MV-4-11 (cell line): ENCODE measurements at regions not wholly inside any gene's neighbourhood (a gene's known extent, or its start where the extent isn't known, plus 50 kb on each side); places are given as distances from the start of the nearest gene placed in this dataset.

Source experiments
- DNase-seq: peaks from one replicate; lab custom pipeline; 2025; lab: John Stamatoyannopoulos, UW

DNA sequence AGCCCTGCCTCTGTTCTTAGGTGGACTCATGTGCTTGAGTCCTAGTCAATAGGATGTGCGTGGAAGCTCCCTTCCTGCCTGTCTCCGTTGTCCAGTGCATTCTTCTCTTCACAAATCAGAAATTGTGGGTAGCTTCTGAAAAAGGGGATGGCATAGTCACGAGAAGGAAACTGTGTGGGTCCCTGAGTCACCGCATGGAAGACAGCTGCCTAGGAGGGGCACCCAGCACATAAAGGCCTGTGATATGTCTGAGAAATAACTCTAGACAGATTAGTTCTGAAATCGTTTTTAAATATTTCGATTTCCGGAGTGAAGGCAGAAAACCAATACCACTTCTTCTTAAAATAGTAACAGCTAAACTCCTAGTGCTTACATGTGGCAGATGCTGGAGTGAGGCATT, 974.4 kb downstream of the BCL11B start:
- DNase-seq = no peak

DNA sequence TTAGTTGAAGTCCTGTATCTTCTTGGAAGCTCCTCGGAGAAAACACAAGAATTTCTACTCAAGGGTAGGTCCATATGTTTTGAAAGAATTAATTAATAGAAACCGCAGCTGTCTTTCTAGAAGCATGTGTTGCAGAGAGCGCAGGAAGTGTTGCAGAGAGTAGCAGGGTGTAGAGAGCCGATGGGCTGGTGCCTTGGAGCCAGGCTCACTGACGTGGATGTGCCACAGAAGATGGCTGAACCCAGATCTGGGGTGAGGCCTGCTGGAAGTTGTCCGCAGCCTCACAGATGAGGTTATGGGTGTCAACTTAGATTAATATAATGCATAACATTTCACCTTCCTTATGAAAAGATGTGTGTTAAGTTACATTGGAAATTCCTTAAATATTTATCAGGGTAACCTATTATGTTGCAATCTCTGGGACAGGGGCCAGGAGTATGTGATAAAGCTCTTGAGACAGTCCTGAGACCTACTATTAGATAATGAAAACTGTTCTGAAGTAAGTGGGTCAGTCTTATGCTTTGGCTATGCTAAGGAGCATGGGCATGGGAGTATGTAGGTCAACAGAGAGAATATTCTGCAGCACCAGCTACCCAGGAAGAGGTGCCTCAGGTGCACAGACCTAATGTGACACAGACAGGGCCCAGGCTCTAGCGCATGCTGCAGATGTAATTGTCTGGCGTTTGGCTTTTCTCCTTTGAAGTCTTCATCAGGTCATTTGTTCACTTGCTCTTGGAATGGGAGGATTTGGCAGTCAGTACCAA, 973.3 kb downstream of the BCL11B start:
- no peak for DNase-seq

DNA sequence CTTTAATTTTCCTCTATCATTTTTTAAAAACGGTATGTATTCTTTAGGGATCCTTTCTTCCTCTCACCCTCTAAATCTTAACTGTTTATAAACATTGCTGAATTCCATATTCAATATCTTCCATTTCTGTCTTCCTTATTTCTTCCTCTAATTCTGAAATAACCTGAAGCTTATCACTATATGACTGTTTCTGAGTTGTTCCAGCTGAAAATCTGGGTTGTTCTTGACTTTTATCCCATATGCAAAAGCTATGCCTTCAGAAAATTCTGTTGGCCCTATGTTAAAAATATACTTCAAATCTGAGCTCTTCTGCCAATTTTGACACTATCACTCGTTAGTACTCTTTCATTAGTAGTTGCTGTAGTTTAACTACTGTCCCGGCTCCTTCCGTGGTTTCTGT, 970.3 kb downstream of the BCL11B start:
- no peak for DNase-seq

DNA sequence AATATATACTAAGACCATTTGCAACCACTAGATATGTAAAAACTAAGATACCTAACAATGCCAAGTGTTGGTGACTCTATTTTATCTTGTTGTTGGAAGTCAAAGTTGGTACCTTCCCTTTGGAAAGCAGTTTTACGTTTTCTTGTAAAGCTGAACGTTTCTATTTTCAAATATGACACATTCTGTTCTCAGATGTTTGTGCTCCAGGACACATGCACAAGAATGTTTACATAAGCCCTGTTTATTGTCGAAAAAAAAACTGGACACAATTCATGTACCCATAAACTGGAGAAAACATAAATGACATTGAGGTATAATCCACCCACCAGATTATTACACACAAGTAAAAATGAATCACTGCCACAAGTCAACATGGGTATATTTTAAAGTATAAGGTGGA, 967.4 kb downstream of the BCL11B start:
- DNase-seq = no peak

DNA sequence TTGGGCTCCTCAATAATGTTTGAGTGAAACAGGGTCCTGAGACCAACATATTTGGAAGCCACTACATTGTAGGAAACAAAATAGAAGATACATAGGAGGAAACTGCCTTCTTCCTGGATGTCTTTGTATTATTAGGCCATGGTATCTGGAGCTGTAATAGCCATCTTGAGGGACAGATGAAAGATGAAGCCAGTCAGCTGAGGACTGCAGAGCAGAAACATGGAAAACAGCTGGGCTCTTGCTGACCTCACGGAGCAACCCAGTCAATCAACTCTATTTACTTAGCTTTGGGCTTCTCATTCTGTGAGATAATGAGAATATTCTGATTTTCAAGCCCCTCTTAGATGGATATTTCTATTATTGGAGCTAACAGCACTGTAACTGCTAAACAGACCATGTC, 962.4 kb downstream of the BCL11B start:
- no peak for DNase-seq

DNA sequence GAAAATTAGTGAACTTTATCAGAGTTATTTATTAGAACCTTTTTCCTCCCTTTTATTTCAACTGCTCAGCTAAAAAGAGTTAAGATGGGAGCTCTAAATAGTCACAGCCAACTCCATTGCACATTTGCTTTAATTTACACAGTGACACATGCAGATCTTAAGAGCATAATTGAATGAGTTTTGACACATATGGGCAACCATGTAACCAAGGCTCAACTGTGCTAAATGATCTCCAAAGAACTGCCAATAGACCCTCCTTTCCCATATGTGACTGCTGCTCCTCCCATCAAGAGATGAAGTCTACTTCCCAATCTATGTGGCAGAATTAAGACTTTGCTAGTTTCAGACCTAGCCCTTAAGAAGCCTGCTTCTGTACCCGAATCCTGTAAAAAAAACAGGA, 960.0 kb downstream of the BCL11B start:
- DNase-seq = no peak

DNA sequence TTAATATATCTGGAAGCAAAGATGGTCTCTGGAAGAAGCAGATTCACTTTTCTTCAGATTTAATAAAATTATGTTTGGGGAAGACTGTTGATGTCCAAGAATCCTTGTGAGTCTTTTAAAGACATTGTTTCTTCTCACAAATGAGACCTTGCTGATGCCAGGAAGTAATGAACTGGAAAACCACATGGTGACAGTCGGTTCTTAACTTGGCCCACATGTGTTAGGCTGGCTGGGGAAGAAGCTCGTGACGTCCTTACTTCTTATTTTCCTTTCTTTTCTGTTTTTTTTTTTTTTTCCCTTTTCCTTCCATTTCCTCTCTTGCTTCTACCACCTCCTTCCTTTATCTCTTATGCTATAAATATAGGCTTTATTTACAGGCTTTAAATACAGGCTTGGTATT, 950.2 kb downstream of the BCL11B start:
- DNase-seq = no peak

DNA sequence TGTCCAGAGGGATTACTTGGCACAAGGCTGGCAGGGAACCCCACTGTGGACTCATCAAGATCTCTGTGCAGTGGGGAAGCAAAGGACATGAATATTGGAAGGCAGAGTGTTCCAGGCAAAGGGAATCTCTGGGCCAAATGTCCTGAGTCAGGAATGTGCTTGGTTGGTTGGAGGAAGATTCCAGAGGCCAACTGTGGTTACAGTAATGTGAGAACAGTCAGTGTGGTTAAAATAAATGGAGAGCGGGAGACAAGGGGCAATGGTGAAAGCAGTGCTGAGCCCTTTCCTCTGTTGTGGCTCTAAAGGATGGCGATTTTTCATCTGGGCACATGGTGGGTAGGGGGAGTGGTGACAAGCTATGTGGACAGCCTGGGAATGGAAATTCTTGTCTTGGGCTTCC, 948.2 kb downstream of the BCL11B start:
- no peak for DNase-seq

DNA sequence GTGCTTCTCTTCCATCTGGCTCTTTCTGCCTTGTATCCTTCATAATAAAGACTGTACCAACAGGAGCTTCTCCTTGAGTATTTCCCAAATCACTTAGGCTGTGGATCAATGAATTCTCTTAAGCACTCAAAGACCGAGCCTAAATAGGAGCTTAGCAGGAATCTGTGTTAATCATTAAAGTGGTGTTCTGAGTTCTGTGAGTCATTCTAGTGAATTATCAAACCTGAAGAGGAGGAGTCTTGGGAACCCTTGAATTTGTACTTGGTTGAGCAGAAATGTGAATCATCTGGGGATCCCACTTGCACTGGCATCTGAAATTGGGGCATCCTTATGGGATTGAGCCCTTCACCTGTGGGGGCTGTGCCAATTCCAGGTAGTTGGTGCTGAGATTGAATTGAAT, 946.2 kb downstream of the BCL11B start:
- DNase-seq = no peak

DNA sequence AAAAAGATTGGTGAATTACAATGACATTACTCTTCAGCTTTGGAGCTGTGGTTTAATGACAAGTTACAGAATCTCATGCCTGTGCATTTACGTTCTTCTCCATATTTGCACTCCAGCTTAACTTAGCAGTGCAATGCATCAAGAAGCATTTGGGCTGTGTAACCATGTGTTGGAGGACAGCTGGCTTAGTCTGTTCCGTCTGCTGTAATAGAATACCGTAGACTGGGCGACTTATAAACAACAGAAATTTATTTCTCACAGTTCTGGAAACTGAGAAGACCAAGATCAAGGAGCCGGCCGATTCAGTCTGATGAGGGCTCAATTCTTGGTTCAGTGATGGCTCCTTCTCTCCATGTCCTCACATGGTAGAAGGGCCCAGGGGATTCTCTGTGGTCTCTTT, 943.5 kb downstream of the BCL11B start:
- no peak for DNase-seq

DNA sequence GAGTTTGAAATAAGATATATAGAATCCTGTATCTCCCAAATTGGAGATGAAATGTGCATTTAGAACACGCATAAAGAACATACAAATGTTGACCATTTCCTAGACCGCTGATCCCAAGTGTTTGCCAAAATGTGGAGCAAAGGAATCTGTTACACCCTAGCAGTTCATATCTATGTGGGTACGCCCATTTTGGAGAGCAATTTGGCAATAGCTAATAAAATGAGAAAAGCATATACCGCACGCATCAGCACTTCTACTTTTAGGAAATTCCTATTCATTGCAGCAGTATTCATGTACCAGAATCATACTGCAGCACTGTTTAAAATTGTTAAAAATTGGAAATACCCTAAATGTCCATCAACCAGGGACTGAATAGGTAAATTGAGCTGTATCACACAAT, 937.8 kb downstream of the BCL11B start:
- no peak for DNase-seq

DNA sequence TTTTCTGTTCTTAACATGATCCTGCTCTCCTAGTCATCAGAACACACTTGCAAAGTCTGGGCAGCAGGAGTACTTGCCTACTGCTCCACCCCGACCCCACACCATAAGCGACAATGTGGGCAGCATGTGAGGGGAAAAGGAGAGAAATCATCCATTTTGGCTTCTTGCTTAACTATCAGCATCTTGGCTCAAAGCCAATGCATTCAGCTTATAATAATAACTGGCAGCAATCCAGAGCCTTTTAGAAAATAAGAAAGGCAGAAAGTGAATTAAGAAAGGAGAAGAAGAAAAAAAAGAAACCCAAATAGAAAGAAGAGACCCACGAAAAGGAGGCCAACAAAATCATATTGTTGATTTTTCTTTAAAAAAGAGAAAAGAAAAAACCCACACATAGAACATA, 930.8 kb downstream of the BCL11B start:
- no peak for DNase-seq

DNA sequence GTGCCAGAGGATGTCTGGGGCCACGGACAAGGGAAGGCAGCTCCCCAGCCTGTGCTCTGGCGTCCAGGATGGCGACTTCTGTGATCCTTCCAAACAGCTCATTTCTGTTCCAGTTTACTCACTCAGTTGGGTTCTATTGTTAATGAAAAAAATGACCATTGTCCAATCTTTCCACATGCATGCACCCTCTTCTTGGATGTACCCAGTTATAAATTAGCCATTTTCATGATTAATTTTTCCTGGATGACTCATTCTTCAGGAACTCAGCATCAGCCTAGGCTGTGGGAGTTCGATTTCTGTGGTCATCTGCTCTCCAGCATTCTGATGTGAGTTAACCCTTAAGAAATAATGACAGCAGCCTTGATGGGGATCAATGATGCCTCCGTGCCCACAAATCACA, 926.8 kb downstream of the BCL11B start:
- DNase-seq = no peak

DNA sequence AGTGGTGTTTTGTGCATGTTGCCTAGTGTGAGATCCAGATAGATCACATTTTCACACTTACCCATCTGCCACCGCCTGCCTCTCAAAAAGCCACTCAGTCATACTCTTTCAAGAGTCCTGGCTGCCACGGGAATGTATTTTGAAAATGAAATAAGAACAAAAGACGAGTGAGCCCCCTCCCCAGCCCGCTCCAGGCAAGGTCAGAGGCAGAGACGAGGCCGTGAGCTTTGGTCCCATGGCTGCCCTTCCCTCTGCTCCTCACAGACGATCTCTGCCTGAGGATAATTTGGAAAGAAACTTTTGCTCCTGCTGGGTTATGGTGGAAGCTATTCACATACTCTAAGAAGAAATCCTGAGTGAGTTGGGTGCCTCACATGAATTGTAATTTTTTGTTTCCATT, 924.3 kb downstream of the BCL11B start:
- DNase-seq = no peak

DNA sequence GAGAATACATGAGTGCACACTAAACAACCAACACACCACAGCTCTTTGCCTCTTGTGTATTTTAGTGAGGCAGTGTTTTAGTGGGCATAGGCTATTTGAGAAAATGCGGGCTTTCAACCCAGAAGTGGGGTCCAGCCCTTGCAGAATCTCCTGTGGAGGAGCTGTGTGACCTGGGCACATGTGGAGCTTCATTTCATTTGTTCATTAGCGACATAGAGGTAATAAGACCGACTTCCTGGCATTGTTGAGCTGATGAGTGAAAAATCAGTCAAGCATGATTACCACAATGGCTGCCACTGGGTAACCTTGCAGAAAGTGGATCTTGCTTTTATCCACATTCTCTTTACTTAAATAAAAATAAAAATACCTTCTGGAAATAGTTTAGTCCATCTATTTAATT, 923.5 kb downstream of the BCL11B start:
- no peak for DNase-seq

DNA sequence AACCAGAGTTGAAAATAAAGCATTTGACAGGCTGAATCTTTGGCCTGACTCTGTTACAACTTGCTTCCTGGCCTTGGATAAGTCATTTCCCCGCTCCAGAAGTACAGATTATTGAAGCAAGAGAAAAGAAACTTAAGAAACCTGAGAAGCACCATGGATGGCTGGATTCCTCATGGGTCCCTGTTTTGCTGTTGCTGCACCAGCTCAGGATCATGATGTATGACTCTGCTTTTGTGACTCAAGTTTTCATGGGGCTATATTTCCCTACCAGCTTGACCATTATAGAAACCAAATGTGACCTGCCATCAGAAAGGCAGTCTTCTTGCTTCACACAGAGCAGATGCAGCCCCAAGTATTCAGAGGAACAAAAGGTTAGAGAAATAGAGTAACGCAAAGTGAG, 921.8 kb downstream of the BCL11B start:
- DNase-seq = no peak

DNA sequence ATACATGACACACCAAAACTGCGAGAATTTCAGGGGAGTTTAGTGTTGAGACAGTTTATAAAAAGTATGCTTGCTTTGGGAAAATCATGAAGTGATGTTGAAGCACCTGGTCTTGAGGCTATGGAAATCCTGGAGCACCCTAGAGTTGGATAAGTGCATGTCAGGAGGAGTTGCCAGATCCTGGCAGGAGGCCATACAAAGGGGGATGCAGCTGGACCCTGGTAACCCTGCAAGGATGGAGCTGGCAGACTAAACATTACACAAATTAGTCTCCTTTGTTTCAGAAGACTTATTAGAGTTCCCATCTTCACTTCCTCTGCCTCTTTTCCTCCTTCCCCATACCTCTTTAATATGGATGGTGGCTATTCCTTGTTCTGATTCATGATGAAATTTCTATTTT, 907.0 kb downstream of the BCL11B start:
- DNase-seq = no peak

DNA sequence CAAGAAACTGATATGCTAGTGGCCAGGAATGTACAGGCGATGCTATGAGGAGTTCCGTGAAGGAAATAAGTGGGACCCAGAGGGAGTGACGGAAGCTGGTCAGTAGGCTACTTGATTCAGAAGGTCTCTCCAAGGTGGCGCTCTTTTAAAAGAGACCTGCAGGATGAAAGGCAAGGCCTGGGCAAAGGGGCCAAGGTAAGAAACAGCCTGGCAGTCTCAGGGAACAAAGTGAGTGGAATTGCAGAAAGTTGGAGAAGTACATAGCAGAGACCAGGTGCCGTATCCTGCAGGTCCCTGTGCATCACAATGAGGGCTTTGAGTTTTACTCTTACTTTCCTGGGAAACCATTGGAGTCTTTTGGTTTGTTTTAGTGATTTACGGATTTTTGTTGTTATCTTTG, 905.6 kb downstream of the BCL11B start:
- no peak for DNase-seq

DNA sequence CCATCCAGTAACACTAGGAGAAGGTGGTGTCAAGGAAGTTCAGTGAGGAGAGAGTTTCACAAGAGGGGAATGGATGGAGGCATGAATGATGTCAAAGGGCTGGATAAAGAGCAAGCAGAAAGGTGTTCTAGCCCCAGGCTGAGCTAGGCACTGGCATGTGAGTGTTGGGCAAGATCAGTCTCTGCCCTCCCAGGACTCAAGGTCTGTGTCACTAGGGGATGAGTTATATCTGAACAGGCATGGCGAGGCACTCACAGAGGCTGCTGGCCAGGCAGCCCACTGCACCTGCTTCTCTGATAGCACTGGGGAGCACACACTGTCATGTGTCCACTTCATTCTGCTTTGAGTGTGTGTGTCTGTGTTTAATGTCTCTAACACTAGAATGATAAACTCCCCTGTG, 903.8 kb downstream of the BCL11B start:
- DNase-seq = no peak

DNA sequence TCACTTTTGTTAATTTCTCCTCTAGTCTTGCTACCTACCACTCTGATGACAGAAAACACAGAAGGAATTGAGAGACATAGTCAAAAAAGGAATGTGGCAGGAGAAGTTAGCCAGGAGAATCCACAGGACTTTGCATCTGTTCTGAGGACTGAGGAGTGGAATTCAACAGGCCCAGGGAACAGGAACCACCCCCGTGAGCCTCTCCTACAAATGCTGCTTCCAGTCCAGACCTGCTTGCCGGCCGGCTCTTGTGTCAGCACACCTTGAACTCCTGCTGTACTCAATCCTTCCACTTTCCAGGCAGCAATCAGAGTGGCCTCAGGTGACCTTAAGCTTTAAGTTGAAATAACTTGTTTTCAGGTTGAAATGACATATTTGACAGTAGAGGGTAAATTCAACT, 903.1 kb downstream of the BCL11B start:
- no peak for DNase-seq

DNA sequence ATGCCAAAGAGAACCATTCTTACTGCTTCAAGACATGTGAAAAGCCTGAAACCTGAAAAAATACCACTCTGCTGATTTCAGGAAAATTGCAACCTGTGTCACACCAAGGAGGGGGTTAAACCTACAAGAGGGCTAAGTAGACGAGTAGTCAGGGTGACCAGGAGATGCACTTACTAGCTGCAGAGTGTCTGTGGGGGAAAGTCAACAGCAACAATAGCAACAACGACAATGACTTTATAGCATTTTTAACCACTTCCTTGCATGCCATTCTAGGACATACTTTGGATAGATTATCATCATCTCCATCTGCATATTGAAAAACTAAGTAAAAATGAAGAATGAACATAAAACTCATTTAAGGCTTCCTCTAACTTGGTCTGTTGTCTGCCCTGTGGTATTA, 902.7 kb downstream of the BCL11B start:
- no peak for DNase-seq

DNA sequence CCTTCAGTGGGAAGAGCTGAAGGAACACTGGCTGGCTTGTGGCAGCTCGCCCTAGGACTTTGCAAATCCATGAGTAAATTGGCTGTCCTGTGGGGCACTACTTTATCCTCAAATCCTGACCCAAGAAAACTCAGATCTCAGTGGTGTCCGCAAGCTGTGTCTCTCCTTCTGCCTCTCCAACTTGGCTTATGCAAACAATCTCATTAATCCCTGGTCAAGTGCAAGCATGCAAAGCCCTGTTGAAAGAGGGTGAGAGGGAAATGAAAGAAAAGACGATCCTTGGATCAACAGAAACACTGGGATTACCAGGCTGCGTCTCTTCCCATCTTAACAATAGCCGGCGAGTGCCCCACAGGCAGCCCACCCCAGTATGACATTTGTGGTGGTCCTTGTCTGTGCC, 901.6 kb downstream of the BCL11B start:
- DNase-seq = no peak

DNA sequence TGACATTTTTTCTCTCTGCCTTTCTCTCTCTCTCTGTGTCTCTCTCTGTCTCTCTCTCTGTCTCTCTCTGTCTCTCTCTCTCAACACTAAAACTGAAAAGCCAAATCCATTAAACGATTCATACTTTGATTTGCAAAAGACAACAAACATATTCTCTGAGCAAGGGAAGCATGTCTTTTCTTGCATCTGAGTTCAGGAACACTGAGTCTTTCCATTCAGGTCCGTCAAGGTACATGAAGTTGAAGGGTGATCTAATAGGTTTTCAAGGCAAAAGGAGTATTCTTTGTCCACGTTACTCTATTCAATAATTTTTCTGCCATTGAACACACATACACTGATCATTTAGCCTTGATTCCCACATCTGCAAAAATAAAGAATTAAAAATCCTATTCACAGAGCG, 900.9 kb downstream of the BCL11B start:
- DNase-seq = no peak

DNA sequence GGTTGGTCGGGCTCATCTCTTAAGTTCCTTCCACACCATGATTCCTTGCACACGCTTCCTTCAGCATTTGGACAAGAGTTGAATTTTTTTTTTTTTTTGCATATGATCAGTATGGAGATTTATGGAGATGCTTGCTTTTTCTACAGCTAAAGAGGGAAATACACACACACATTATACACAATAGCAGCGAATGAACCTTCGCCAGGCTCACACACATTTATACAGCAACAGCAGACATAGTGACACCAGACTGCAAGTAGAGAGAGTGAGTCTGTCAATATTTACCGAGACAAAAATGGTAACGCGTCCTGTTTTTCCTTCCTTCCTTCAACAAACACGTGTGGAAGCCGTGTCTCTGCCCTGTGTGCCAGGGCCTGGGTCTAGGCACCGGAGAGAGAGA, 897.9 kb downstream of the BCL11B start:
- no peak for DNase-seq

DNA sequence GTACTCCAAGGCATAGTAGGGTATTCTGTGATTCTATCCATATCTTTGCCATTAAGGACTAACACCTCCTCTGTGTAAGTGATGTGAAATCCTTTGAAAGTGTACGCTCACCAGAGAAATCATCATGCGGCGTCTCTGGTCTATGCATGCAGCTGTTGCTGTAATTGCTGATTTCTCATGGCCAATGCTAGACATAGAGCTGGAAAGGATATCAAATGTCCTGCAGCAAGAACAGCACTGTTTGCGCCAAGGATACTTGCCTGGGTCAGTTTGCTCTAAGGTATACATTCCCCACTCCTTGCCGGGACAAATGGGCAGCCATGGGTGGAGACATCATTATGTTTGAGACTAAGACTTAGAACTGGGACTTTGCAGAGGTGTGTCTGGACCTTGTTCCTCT, 896.4 kb downstream of the BCL11B start:
- DNase-seq = no peak
